ENCODE measurements at regions not wholly inside any gene's neighbourhood (a gene's known extent, or its start where the extent isn't known, plus 50 kb on each side); places are given as distances from the start of the nearest gene placed in this dataset.

GRCh38 chr21:28798798-28799197 lies 193.9 kb downstream of the LTN1 start:
- Histone ChIP-seq H2AFZ (ENCODE audit: insufficient read depth, low read depth, low read length, poor library complexity, severe bottlenecking) (no peak overlapping the region), H3K9ac (ENCODE audit: insufficient read depth, low read length, poor library complexity, severe bottlenecking) (no peak overlapping the region), H3K27ac (ENCODE audit: low read depth in 1 of 2, low read length in 2 of 2) (no peak overlapping the region), H4K20me1 (ENCODE audit: insufficient read depth, low read length) (no peaks in the 10 kb centered on the region), H3K9me3 (replicated peaks in 1 of 2; ENCODE audit: control insufficient read depth in 1 of 2, insufficient read depth in 1 of 2, low read length in 2 of 2) (peaks cover 0 to 9% of the 10 kb centered on the region in 2 donors), H3K4me3 (replicated peaks in 1 of 3; ENCODE audit: low read depth in 2 of 3, low read length in 3 of 3) (no peak overlapping the region), H3K36me3 (replicated peaks in 1 of 2; ENCODE audit: control insufficient read depth in 1 of 2, insufficient read depth in 2 of 2, low read length in 2 of 2) (no peaks in the 10 kb centered on the region), H3K27me3 (ENCODE audit: control insufficient read depth in 2 of 2, insufficient read depth in 2 of 2, low read length in 2 of 2) (no peaks in the 10 kb centered on the region), H3K4me1 (ENCODE audit: control insufficient read depth in 1 of 2, insufficient read depth in 2 of 2, low read length in 2 of 2) (no peaks in the 10 kb centered on the region), H3K4me2 (replicated peaks; ENCODE audit: extremely low read depth, low read length, poor library complexity, severe bottlenecking) (no peak overlapping the region), H3K79me2 (ENCODE audit: insufficient read depth, low read length) (no peaks in the 10 kb centered on the region)
- Mint-ChIP-seq H3K9me3 (peaks cover 3 to 13% (median 6%) of the 10 kb centered on the region in 7 donors), H3K4me1 (no peaks in the 10 kb centered on the region), H3K4me3 (no peak overlapping the region), H3K27me3 (ENCODE audit: low read depth in 3 of 3) (peaks cover 0 to 4% (median 0%) of the 10 kb centered on the region in 3 donors), H3K36me3 (no peaks in the 10 kb centered on the region), H3K27ac (peak overlapping the region in 1 of 7 donors; percentile 50)
- intact Hi-C loops (cut with micrococcal nuclease), result no loop called here
- TF ChIP-seq CTCF (IDR thresholded peaks at IDR 0.05), result no peak
- no peak for DNase-seq
- WGBS (ENCODE audit: insufficient coverage), result no CpG with 5 or more reads among the region's 1 CpG

- H3K9me3 ChIP-seq (replicated peaks in 1 of 2; ENCODE audit: control insufficient read depth in 1 of 2, insufficient read depth in 1 of 2, low read length in 2 of 2), result peaks cover 0 to 9% of the 10 kb centered on the region in 2 donors
- H3K79me2 ChIP-seq (ENCODE audit: insufficient read depth, low read length), result no peaks in the 10 kb centered on the region
- no CpG with 5 or more reads among the region's 1 CpG for WGBS (ENCODE audit: insufficient coverage)
- H3K27me3 Mint-ChIP-seq (ENCODE audit: low read depth in 3 of 3), result peaks cover 0 to 2% (median 1%) of the 10 kb centered on the region in 3 donors
- no peak overlapping the region for H3K9ac ChIP-seq (ENCODE audit: insufficient read depth, low read length, poor library complexity, severe bottlenecking)
- H3K4me1 Mint-ChIP-seq, result peaks cover 2% of the 10 kb centered on the region
- intact Hi-C loops (cut with micrococcal nuclease), result no loop called here
- TF ChIP-seq CTCF (IDR thresholded peaks at IDR 0.05), result no peak
- no peak for DNase-seq
- no peak overlapping the region for H3K4me3 Mint-ChIP-seq
- H3K4me3 ChIP-seq (replicated peaks in 1 of 3; ENCODE audit: low read depth in 2 of 3, low read length in 3 of 3), result no peak overlapping the region
- no peak overlapping the region for H3K4me2 ChIP-seq (replicated peaks; ENCODE audit: extremely low read depth, low read length, poor library complexity, severe bottlenecking)
- no peak overlapping the region for H3K27ac ChIP-seq (ENCODE audit: low read depth in 1 of 2, low read length in 2 of 2)
- no peak overlapping the region for H3K27ac Mint-ChIP-seq
- no peak overlapping the region for H2AFZ ChIP-seq (ENCODE audit: insufficient read depth, low read depth, low read length, poor library complexity, severe bottlenecking)
- H3K36me3 Mint-ChIP-seq, result no peaks in the 10 kb centered on the region
- no peaks in the 10 kb centered on the region for H3K36me3 ChIP-seq (replicated peaks in 1 of 2; ENCODE audit: control insufficient read depth in 1 of 2, insufficient read depth in 2 of 2, low read length in 2 of 2)
- H3K4me1 ChIP-seq (ENCODE audit: control insufficient read depth in 1 of 2, insufficient read depth in 2 of 2, low read length in 2 of 2), result no peaks in the 10 kb centered on the region
- no peaks in the 10 kb centered on the region for H3K27me3 ChIP-seq (ENCODE audit: control insufficient read depth in 2 of 2, insufficient read depth in 2 of 2, low read length in 2 of 2)
- H3K9me3 Mint-ChIP-seq, result peaks cover 3 to 11% (median 6%) of the 10 kb centered on the region in 7 donors
- H4K20me1 ChIP-seq (ENCODE audit: insufficient read depth, low read length), result no peaks in the 10 kb centered on the region
Observed at GRCh38 chr21:28795251-28795650, 197.4 kb downstream of the LTN1 start.
